Brain microvascular endothelial cell (primary cell): ENCODE measurements at regions not wholly inside any gene's neighbourhood (a gene's known extent, or its start where the extent isn't known, plus 50 kb on each side); places are given as distances from the start of the nearest gene placed in this dataset.

ENCODE experiments used
- DNase-seq: peaks from one replicate; pipeline ENCODE4 v3.0.0-alpha.2; 2020
- H3K27ac ChIP-seq: fragments of 250-450 bp; sonication (Bioruptor Pico); 2 replicates; pipeline ENCODE4 v1.5.1; 2020; ENCODE audit warnings: mild to moderate bottlenecking, moderate library complexity
- H3K27me3 ChIP-seq: fragments of 250-450 bp; sonication (Bioruptor Pico); replicated peaks from 2 replicates; pipeline ENCODE4 v1.5.1; 2020; ENCODE audit warnings: mild to moderate bottlenecking
- H3K36me3 ChIP-seq: fragments of 250-450 bp; sonication (Bioruptor Pico); replicated peaks from 2 replicates; pipeline ENCODE4 v1.5.1; 2020; ENCODE audit warnings: mild to moderate bottlenecking
- H3K4me3 ChIP-seq: 2 replicates; pipeline ENCODE4 v1.5.1; 2011; ENCODE audit warnings: low read depth, mild to moderate bottlenecking, control low read depth, low read length, moderate library complexity
- in situ Hi-C: cut with HindIII; loops from 2 replicates; pipeline ENCODE4 v1.10.0; 2017; ENCODE audit warnings: low sequenced_read_pairs, low pct_ligation_motif_present
- TF ChIP-seq, protein P1 (sequence below): IDR thresholded peaks from 2 replicates; pipeline ENCODE4 v1.5.1; 2011; ENCODE audit warnings: low read depth, mild to moderate bottlenecking, moderate library complexity, low read length, control low read depth, inconsistent platforms; ENCODE audit errors: missing control alignments

DNA sequence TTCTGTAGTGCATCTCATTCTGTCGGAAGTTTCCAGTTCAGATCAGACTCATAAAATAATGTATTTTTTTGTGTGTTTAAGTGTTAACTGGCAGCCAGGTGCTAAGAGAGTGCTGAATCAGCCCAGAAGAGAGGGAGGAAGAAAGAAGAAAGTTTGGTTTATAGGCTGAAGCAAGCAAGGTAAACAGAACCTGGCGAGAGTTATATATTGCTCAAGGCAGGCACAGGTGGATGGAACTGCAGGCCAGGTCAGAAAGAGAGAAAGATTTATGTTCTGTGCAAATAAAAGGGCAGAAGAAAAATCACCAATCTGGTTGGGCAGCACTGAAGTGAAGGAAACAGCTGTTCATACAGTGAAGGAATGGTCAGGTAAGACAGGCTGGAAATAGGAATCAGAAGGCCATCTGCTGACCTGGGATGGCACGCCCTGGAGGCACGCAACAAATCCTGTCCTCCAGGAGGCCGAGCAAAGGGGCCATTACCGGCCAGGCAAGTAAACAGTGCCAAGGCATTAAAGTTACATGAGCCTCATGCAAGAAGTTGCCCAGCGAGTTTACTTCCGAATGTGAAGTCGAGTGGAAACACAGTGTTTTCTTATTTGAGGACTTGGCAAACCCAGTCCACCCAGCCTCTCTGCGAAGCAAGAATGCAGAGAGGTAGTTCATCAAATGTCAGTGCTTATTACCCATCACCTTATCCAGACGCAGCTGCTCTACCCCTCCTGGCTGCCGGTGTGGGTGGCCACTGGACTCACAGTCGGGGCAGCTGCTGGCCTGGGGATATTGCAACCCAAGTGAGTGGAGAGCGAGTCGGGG lies 309.8 kb downstream of the VPS13C start:
- DNase-seq, result no peak
- no peaks in the 10 kb centered on the region for H3K36me3 ChIP-seq
- H3K27me3 ChIP-seq, result no peaks in the 10 kb centered on the region
- in situ Hi-C loops, result no loop called here
- H3K4me3 ChIP-seq, result no peak overlapping the region
- H3K27ac ChIP-seq, result no peak overlapping the region
- TF ChIP-seq, protein P1, sequence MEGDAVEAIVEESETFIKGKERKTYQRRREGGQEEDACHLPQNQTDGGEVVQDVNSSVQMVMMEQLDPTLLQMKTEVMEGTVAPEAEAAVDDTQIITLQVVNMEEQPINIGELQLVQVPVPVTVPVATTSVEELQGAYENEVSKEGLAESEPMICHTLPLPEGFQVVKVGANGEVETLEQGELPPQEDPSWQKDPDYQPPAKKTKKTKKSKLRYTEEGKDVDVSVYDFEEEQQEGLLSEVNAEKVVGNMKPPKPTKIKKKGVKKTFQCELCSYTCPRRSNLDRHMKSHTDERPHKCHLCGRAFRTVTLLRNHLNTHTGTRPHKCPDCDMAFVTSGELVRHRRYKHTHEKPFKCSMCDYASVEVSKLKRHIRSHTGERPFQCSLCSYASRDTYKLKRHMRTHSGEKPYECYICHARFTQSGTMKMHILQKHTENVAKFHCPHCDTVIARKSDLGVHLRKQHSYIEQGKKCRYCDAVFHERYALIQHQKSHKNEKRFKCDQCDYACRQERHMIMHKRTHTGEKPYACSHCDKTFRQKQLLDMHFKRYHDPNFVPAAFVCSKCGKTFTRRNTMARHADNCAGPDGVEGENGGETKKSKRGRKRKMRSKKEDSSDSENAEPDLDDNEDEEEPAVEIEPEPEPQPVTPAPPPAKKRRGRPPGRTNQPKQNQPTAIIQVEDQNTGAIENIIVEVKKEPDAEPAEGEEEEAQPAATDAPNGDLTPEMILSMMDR, result no peak

DNA sequence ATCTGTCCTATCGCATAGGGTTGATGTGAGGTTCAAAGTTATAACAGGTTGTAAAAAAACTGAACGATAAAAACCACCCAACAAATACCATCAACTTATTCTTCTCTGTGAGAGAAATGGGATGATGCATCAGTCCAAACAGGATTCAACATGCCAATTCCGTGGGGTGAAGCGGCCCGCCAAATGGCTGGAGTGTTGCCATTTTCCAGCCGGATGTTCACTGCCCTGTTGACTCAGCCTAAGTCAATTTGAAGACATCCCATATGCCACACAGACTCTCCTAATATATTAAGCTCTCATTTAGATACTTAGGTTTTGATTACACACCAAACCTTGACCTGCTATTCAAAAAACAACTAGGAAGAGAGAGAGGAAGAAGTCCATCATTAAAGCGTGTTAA lies 311.1 kb downstream of the VPS13C start:
- H3K36me3 ChIP-seq, result no peaks in the 10 kb centered on the region
- H3K27ac ChIP-seq, result no peak overlapping the region
- DNase-seq, result no peak
- TF ChIP-seq, protein P1, result no peak
- in situ Hi-C loops, result no loop called here
- no peak overlapping the region for H3K4me3 ChIP-seq
- no peaks in the 10 kb centered on the region for H3K27me3 ChIP-seq

DNA sequence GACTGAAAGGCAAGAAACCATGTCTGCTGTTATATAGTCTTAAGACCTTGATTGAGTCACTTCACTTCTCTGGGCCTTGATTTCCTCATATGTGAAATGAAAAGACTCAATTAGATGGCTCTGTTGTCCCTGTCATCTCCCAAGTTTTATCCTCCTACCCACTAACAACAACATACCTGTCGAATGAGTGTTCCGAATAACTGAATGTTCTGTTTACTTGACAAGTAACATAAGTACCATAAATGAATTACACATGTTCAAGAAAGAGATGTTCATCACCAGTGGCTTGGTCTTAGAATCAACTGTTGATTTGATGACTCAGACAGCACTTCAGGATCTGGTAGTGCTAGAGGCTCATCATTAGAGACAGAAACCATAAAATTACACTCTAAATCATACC lies 311.7 kb downstream of the VPS13C start:
- TF ChIP-seq, protein P1, result no peak
- H3K27ac ChIP-seq, result no peak overlapping the region

DNA sequence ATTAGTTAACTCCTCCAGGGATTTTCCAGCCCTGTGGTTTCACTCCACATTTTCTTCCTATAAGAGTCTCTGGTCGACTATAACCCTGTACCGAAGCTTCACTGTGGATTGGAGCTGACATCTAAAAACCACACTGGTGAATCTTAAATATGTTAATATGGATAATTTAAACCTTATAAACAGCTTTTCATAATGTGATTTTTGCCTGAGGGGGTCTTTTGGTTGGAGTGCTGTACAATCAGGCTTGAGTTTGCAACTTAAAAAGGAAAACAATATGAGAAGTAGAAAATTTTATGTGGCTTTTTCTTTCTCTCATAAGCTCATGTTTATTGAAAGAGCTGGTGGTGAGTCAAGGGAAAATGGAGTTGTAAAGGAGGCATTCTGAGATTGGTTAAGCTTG lies 313.7 kb downstream of the VPS13C start:
- Histone ChIP-seq H3K36me3 (no peaks in the 10 kb centered on the region), H3K27ac (no peak overlapping the region), H3K4me3 (no peak overlapping the region), H3K27me3 (no peaks in the 10 kb centered on the region)
- in situ Hi-C loops, result no loop called here
- no peak for DNase-seq
- TF ChIP-seq, protein P1, result no peak

More for the DNA sequence above, 311.7 kb downstream of the VPS13C start:
- Histone ChIP-seq H3K36me3 (no peaks in the 10 kb centered on the region), H3K4me3 (no peak overlapping the region), H3K27me3 (no peaks in the 10 kb centered on the region)
- in situ Hi-C loops, result no loop called here
- no peak for DNase-seq

DNA sequence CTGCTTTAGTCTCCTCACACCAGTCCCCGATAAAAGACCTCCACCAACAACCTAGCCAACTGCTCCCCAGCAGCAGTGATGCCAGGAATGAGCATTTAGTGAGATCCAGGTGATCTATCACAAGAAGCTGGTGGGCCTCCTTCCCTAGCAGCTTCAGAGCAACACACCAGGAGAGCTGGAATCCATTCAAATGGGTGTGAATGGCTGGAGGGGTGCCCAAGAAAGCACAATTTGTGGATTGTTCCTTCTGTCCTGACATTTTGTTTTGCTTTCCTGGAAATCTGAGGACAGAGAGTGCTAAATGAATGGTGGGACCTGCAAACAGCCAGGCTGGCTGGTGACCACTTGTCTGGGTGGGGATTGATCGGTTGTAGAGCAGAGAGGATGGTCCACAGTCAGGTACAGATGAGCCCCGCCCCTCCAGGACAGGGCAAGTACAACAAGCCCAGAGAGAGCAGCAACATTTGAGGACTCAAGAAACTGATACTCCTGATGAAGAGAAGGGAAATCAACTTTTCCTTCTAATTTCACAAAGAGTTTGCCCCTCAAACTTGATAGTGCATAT lies 316.8 kb downstream of the VPS13C start:
- DNase-seq, result no peak
- no peak overlapping the region for H3K4me3 ChIP-seq
- TF ChIP-seq, protein P1, result no peak
- H3K27ac ChIP-seq, result no peak overlapping the region
- no peaks in the 10 kb centered on the region for H3K36me3 ChIP-seq
- in situ Hi-C loops, result no loop called here
- no peaks in the 10 kb centered on the region for H3K27me3 ChIP-seq
